Natural killer cell (primary cell): ENCODE measurements at regions not wholly inside any gene's neighbourhood (a gene's known extent, or its start where the extent isn't known, plus 50 kb on each side); places are given as distances from the start of the nearest gene placed in this dataset.
A peak's percentile ranks its signal among the peaks of the same experiment; 100 is the strongest.
"Not testable (repeated sequence)": the region's sequence is repeated elsewhere in the genome, so short reads cannot be mapped to it uniquely, and the experiment has no call there.

Experiments used
- ATAC-seq, 3 donors: fragments of 150-1000 bp in 2 of 3; fragments of 200-7000 bp in 1 of 3; cut with Tn5 transposase; 1 replicate in 1 of 3; 2 replicates in 2 of 3; pipeline ENCODE4 v1.10.0; 2021; ENCODE audit warnings: mild to moderate bottlenecking in 2 of 3, moderate library complexity in 2 of 3
- DNase-seq, 2 donors: peaks; one replicate each; pipeline versions ENCODE4 v3.0.0 to v3.0.0-alpha.2; 2013 to 2021; ENCODE audit warnings: mixed read lengths in 1 of 2
- H3K27ac ChIP-seq: one replicate; pipeline ENCODE4 v1.5.1; 2013; ENCODE audit warnings: mild to moderate bottlenecking, low read length
- H3K27me3 ChIP-seq: one replicate; pipeline ENCODE4 v1.6.1; 2013; ENCODE audit warnings: low read length; ENCODE audit not compliant: control insufficient read depth, insufficient read depth
- H3K36me3 ChIP-seq: one replicate; pipeline ENCODE4 v1.6.1; 2013; ENCODE audit warnings: low read length; ENCODE audit not compliant: control insufficient read depth, insufficient read depth
- H3K4me1 ChIP-seq: one replicate; pipeline ENCODE4 v1.6.1; 2013; ENCODE audit warnings: low read length; ENCODE audit not compliant: control insufficient read depth, insufficient read depth
- H3K4me3 ChIP-seq: one replicate; pipeline ENCODE4 v1.5.1; 2013; ENCODE audit warnings: low read length
- H3K9me3 ChIP-seq: one replicate; pipeline ENCODE4 v1.6.1; 2013; ENCODE audit warnings: low read length; ENCODE audit not compliant: control insufficient read depth, insufficient read depth
- H3K27ac Mint-ChIP-seq, 2 donors: one replicate each; pipeline ENCODE4 v1.8.0; 2022; ENCODE audit warnings: mild to moderate bottlenecking in 2 of 2, mixed read lengths in 2 of 2, moderate library complexity in 1 of 2
- H3K27me3 Mint-ChIP-seq, 2 donors: one replicate each; pipeline ENCODE4 v1.8.0; 2022; ENCODE audit warnings: low read depth in 2 of 2, mixed read lengths in 2 of 2
- H3K36me3 Mint-ChIP-seq: one replicate; pipeline ENCODE4 v1.8.0; 2022; ENCODE audit warnings: mixed read lengths
- H3K4me1 Mint-ChIP-seq, 2 donors: one replicate each; pipeline ENCODE4 v1.8.0; 2022; ENCODE audit warnings: mixed read lengths in 2 of 2
- H3K4me3 Mint-ChIP-seq: one replicate; pipeline ENCODE4 v1.8.0; 2022; ENCODE audit warnings: mild to moderate bottlenecking, moderate library complexity, mixed read lengths
- H3K9me3 Mint-ChIP-seq, 2 donors: one replicate each; pipeline ENCODE4 v1.8.0; 2022; ENCODE audit warnings: mixed read lengths in 2 of 2
- WGBS: methylation state at CpG from one replicate; pipeline ENCODE4 v1.1.7; 2013; ENCODE audit warnings: missing lambda C conversion rate; ENCODE audit not compliant: insufficient coverage; 5-methylcytosine and 5-hydroxymethylcytosine counted together
- intact Hi-C: fragments of 100-400 bp; cut with micrococcal nuclease; formaldehyde crosslinking; loops from one replicate; pipeline ENCODE4 v1.14.2; 2022
- TF ChIP-seq, protein P1 (sequence below): fragments of 200-600 bp; IDR thresholded peaks from one replicate; pipeline ENCODE4 v1.8.0; 2022; ENCODE audit warnings: antibody characterized with exemption

DNA sequence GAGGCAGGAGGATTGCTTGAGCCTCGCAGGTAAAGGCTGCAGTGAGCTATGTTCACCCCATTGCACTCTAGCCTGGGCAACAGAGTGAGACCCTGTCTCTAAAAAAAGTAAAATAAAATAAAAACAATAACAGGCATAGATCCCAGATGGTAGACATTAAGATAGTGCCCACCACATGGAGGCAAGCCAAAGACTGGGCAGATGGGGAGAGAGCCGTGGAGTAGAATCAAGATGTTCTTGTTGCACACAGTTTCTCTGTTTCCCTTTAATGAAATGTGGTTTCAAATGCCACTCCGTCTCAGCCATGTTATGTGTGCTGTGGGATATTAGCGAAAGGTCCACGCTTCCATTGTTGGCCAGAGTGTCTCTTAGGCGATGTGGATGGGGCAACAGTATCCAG, 63.8 kb upstream of the TBL1X start:
- no peaks in the 10 kb centered on the region for H3K27me3 ChIP-seq
- 96% methylated on average over 6 of the region's 6 CpGs for WGBS
- no peaks in the 10 kb centered on the region for H3K36me3 ChIP-seq
- Mint-ChIP-seq H3K9me3 (no peaks in the 10 kb centered on the region), H3K27ac (no peak overlapping the region), H3K4me1 (peaks cover 10% of the 10 kb centered on the region in 2 donors), H3K27me3 (no peaks in the 10 kb centered on the region), H3K36me3 (no peaks in the 10 kb centered on the region), H3K4me3 (no peak overlapping the region)
- intact Hi-C loops: no loop called here
- no peak for DNase-seq
- ATAC-seq: no peak
- H3K9me3 ChIP-seq: no peaks in the 10 kb centered on the region
- TF ChIP-seq, protein P1, sequence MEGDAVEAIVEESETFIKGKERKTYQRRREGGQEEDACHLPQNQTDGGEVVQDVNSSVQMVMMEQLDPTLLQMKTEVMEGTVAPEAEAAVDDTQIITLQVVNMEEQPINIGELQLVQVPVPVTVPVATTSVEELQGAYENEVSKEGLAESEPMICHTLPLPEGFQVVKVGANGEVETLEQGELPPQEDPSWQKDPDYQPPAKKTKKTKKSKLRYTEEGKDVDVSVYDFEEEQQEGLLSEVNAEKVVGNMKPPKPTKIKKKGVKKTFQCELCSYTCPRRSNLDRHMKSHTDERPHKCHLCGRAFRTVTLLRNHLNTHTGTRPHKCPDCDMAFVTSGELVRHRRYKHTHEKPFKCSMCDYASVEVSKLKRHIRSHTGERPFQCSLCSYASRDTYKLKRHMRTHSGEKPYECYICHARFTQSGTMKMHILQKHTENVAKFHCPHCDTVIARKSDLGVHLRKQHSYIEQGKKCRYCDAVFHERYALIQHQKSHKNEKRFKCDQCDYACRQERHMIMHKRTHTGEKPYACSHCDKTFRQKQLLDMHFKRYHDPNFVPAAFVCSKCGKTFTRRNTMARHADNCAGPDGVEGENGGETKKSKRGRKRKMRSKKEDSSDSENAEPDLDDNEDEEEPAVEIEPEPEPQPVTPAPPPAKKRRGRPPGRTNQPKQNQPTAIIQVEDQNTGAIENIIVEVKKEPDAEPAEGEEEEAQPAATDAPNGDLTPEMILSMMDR: no peak
- H3K4me3 ChIP-seq: no peak overlapping the region
- peaks cover 9% of the 10 kb centered on the region for H3K4me1 ChIP-seq
- H3K27ac ChIP-seq: no peak overlapping the region

DNA sequence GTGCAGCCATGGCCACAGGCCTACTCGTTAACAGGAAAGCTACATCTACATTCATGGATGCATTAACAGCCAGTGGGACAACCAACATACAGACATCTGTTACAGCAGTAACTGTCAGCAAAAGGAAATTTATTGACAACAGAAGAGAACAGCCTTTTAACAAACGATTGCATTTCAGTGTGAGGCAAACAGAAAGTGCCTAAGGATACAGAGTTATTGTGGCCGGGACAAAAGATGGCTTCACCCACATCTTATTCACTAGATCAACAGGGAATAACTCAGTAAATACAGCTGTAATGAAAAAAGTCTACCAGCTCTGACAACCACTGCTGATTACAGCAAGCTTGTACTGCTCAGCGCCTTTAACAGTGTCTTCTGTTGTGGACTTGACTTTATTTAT, 61.5 kb upstream of the TBL1X start:
- no peaks in the 10 kb centered on the region for H3K36me3 ChIP-seq

DNA sequence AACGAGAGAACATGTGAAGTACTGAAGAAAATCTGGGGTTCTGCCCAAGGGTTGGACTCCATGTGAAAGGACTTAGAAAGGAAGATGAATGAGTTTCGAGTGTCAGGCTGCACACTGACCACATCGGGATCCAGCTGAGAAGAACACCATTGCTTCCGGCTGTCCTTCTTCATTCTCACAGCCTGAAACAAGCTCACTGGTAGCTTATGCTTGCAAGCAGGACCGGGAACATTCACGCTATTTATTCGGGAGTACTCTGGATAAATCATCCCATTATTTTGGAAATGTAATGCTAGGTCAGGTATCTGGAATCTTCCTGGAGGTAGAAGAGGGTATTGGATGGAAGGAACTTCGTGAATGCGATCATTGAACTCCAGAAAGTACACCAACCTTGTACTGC, 59.2 kb upstream of the TBL1X start:
- ATAC-seq, H3K4me3 Mint-ChIP-seq, H3K9me3 ChIP-seq, H3K27me3 Mint-ChIP-seq, H3K4me3 ChIP-seq, H3K4me1 Mint-ChIP-seq, H3K4me1 ChIP-seq, H3K27ac Mint-ChIP-seq, H3K36me3 ChIP-seq, H3K9me3 Mint-ChIP-seq, H3K27me3 ChIP-seq, H3K36me3 Mint-ChIP-seq, intact Hi-C loops, H3K27ac ChIP-seq: not testable (repeated sequence)
- DNase-seq: peak in 1 of 2 donors; percentile 22
- WGBS: 94% methylated on average over 8 of the region's 9 CpGs

More for the DNA sequence above, 61.5 kb upstream of the TBL1X start:
- TF ChIP-seq, protein P1: no peak
- no peaks in the 10 kb centered on the region for H3K36me3 Mint-ChIP-seq
- Histone ChIP-seq H3K27ac (no peak overlapping the region), H3K27me3 (no peaks in the 10 kb centered on the region), H3K9me3 (no peaks in the 10 kb centered on the region), H3K4me1 (no peaks in the 10 kb centered on the region), H3K4me3 (no peak overlapping the region)
- H3K9me3 Mint-ChIP-seq: no peaks in the 10 kb centered on the region
- intact Hi-C loops: no loop called here
- no peak overlapping the region for H3K27ac Mint-ChIP-seq
- H3K4me1 Mint-ChIP-seq: no peaks in the 10 kb centered on the region
- DNase-seq: no peak
- 82% methylated on average over 3 of the region's 4 CpGs for WGBS
- no peak overlapping the region for H3K4me3 Mint-ChIP-seq
- H3K27me3 Mint-ChIP-seq: no peaks in the 10 kb centered on the region
- no peak for ATAC-seq

DNA sequence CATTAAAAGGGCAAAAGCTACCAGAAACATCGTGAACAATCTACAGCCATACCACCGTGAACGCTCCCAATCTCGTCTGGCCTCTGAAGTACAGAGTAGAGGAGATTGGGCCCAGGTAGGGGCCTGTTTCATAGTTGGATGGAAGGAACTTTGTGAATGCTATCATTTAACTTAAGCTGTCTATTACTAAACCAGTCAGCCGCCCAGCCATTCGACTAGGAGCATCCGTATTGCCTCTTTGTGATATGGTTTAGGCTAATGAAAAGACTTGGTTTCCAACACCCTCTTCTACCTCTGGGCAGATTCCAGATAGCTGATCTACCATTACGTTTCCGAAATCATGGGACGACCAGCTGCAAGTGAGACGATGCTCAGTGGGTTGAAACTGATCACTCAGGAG, 54.0 kb upstream of the TBL1X start:
- H3K4me1 Mint-ChIP-seq, H3K9me3 ChIP-seq, H3K27ac ChIP-seq, H3K27ac Mint-ChIP-seq, H3K9me3 Mint-ChIP-seq, ATAC-seq, H3K36me3 Mint-ChIP-seq, H3K4me1 ChIP-seq, H3K4me3 Mint-ChIP-seq, H3K36me3 ChIP-seq, DNase-seq, H3K27me3 Mint-ChIP-seq, intact Hi-C loops, H3K27me3 ChIP-seq, H3K4me3 ChIP-seq: not testable (repeated sequence)
- WGBS: no CpG with 5 or more reads among the region's 11 CpGs

GRCh38 chrX:9411682-9412081, 53.2 kb upstream of the TBL1X start:
- H3K36me3 Mint-ChIP-seq, ATAC-seq, intact Hi-C loops, H3K4me3 ChIP-seq, DNase-seq, H3K27ac Mint-ChIP-seq, H3K9me3 ChIP-seq, H3K9me3 Mint-ChIP-seq, H3K27ac ChIP-seq, H3K4me1 ChIP-seq, H3K4me3 Mint-ChIP-seq, H3K27me3 ChIP-seq, H3K27me3 Mint-ChIP-seq, H3K4me1 Mint-ChIP-seq, H3K36me3 ChIP-seq: not testable (repeated sequence)
- 97% methylated on average over 13 of the region's 16 CpGs for WGBS
